Hepatocyte (in vitro differentiated cells): ENCODE measurements at regions not wholly inside any gene's neighbourhood (a gene's known extent, or its start where the extent isn't known, plus 50 kb on each side); places are given as distances from the start of the nearest gene placed in this dataset.

ENCODE experiments used
- DNase-seq: peaks from one replicate; pipeline ENCODE4 v3.0.0-alpha.2; 2016; ENCODE audit warnings: low spot score
- H2AFZ ChIP-seq: fragments of 200-600 bp; sonication (generic); 2 replicates; pipeline ENCODE4 v1.6.0; 2016; ENCODE audit warnings: antibody characterized with exemption, mild to moderate bottlenecking
- H3K27ac ChIP-seq: fragments of 200-600 bp; sonication (generic); 2 replicates; pipeline ENCODE4 v1.5.1; 2016; ENCODE audit warnings: mild to moderate bottlenecking
- H3K27me3 ChIP-seq: fragments of 200-600 bp; sonication (generic); 2 replicates; pipeline ENCODE4 v1.6.1; 2016
- H3K36me3 ChIP-seq: fragments of 200-600 bp; sonication (generic); replicated peaks from 2 replicates; pipeline ENCODE4 v1.5.1; 2016; ENCODE audit warnings: low read depth; ENCODE audit not compliant: insufficient read depth
- H3K4me1 ChIP-seq: fragments of 200-600 bp; sonication (generic); 2 replicates; pipeline ENCODE4 v1.5.1; 2016; ENCODE audit warnings: mild to moderate bottlenecking, moderate library complexity; ENCODE audit not compliant: insufficient read depth
- H3K4me2 ChIP-seq: fragments of 200-600 bp; sonication (generic); 2 replicates; pipeline ENCODE4 v1.6.0; 2016
- H3K4me3 ChIP-seq: fragments of 200-600 bp; sonication (generic); 2 replicates; pipeline ENCODE4 v1.5.1; 2016; ENCODE audit warnings: mild to moderate bottlenecking
- H3K79me2 ChIP-seq: fragments of 200-600 bp; sonication (generic); 2 replicates; pipeline ENCODE4 v1.6.0; 2017; ENCODE audit warnings: mild to moderate bottlenecking
- H3K9me2 ChIP-seq: fragments of 200-600 bp; sonication (generic); replicated peaks from 2 replicates; pipeline ENCODE4 v1.6.0; 2017; ENCODE audit warnings: mild to moderate bottlenecking; ENCODE audit not compliant: insufficient read depth
- H3K9me3 ChIP-seq: fragments of 200-600 bp; sonication (generic); 2 replicates; pipeline ENCODE4 v1.5.1; 2016; ENCODE audit warnings: low read depth, mild to moderate bottlenecking
- H4K20me1 ChIP-seq: fragments of 200-600 bp; sonication (generic); 2 replicates; pipeline ENCODE4 v1.6.0; 2016; ENCODE audit warnings: mild to moderate bottlenecking; ENCODE audit not compliant: insufficient read depth, poor library complexity, severe bottlenecking
- EZH2 ChIP-seq: fragments of 200-600 bp; sonication (generic); IDR thresholded peaks from 2 replicates; pipeline ENCODE4 v1.6.1; 2016; ENCODE audit warnings: antibody characterized with exemption, mild to moderate bottlenecking, borderline replicate concordance
- EZH2phosphoT487 ChIP-seq: fragments of 200-600 bp; sonication (generic); IDR thresholded peaks from one replicate; pipeline ENCODE4 v1.6.1; 2018; ENCODE audit warnings: antibody characterized with exemption, mild to moderate bottlenecking, low read depth, moderate library complexity; ENCODE audit not compliant: unreplicated experiment, severe bottlenecking
- WGBS: methylation state at CpG from one replicate; pipeline ENCODE4 v1.1.6; 2016; ENCODE audit warnings: low lambda C conversion rate; ENCODE audit errors: missing lambda C conversion rate; 5-methylcytosine and 5-hydroxymethylcytosine counted together
- TF ChIP-seq, protein P1 (sequence below): fragments of 200-600 bp; sonication (generic); IDR thresholded peaks from 2 replicates; pipeline ENCODE4 v1.5.1; 2016; ENCODE audit warnings: antibody characterized with exemption, mild to moderate bottlenecking; ENCODE audit not compliant: poor library complexity

DNA sequence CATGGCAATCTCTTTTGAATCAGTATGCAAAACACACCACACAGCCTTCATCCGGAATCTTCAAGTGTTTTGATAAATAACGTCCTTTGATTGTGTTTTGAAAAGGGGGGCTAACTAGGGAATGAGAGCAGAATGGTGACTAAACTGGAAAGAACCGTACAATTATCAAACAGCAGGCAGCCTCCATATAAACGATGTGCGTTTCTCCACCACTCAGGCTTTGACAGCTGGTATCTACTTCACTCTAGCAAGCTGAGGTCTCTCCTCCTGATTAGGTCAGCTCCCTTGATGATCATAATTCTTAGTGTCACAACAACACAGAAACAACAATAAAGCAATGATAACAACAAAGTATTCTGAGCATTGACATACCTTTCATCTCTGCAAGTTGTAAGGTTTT lies 465.9 kb downstream of the TUSC1 start:
- Histone ChIP-seq H3K27ac (no peak overlapping the region), H3K4me1 (no peaks in the 10 kb centered on the region), H3K27me3 (no peaks in the 10 kb centered on the region), H3K36me3 (no peaks in the 10 kb centered on the region), H3K4me2 (no peak overlapping the region), H3K4me3 (no peak overlapping the region), H3K9me3 (no peaks in the 10 kb centered on the region), H3K79me2 (no peaks in the 10 kb centered on the region), H4K20me1 (no peaks in the 10 kb centered on the region), H3K9me2 (no peaks in the 10 kb centered on the region), H2AFZ (no peak overlapping the region)
- DNase-seq = no peak
- no peak for TF ChIP-seq EZH2phosphoT487
- TF ChIP-seq, protein P1, sequence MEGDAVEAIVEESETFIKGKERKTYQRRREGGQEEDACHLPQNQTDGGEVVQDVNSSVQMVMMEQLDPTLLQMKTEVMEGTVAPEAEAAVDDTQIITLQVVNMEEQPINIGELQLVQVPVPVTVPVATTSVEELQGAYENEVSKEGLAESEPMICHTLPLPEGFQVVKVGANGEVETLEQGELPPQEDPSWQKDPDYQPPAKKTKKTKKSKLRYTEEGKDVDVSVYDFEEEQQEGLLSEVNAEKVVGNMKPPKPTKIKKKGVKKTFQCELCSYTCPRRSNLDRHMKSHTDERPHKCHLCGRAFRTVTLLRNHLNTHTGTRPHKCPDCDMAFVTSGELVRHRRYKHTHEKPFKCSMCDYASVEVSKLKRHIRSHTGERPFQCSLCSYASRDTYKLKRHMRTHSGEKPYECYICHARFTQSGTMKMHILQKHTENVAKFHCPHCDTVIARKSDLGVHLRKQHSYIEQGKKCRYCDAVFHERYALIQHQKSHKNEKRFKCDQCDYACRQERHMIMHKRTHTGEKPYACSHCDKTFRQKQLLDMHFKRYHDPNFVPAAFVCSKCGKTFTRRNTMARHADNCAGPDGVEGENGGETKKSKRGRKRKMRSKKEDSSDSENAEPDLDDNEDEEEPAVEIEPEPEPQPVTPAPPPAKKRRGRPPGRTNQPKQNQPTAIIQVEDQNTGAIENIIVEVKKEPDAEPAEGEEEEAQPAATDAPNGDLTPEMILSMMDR = no peak
- no peak for TF ChIP-seq EZH2
- WGBS = 64% methylated on average over 5 of the region's 5 CpGs

DNA sequence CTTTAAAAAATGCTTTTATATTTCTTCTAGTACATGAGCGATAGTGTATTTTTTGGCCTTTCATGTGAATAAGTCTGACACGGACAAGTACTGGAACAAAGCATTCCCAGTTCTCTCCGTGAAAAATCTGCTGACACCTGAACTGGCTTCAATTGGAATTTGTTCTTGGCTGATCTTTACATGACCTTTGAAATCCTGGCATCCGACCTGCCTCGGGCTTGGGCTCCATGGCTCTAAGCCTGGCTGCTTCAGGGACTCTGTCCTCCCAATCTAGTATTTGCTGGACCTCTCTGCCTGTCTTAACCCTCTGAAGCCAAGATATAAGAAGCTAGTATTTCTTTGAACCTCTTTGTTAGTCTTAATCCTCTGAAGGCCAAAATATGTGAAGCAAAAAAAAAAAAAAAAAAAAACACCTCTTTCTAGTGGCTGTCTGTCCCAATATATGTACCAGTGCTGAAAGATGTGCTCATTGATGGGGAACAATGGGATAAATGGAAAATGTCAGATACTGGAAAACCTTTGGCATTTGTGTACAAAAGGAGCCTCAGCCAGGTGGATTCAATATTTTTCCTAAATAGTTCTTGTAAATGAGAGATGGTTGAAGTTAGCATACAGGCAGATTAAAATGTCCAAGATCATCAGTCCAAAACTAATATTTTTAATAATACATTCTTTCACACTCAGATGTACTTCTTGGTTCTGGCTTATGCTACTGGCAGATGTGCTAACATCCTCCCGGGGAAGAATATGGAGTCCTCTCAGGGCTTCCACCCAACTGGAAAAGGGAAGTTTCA lies 470.6 kb downstream of the TUSC1 start:
- Histone ChIP-seq H2AFZ (no peak overlapping the region), H3K27ac (no peak overlapping the region), H3K4me1 (no peaks in the 10 kb centered on the region), H3K27me3 (no peaks in the 10 kb centered on the region), H3K79me2 (no peaks in the 10 kb centered on the region), H4K20me1 (no peaks in the 10 kb centered on the region), H3K4me3 (no peak overlapping the region), H3K36me3 (no peaks in the 10 kb centered on the region), H3K4me2 (no peak overlapping the region), H3K9me3 (no peaks in the 10 kb centered on the region), H3K9me2 (no peaks in the 10 kb centered on the region)
- no peak for DNase-seq
- WGBS = 65% methylated on average over 6 of the region's 6 CpGs
- TF ChIP-seq EZH2phosphoT487 (no peak), EZH2 (no peak)
- TF ChIP-seq, protein P1 = no peak

DNA sequence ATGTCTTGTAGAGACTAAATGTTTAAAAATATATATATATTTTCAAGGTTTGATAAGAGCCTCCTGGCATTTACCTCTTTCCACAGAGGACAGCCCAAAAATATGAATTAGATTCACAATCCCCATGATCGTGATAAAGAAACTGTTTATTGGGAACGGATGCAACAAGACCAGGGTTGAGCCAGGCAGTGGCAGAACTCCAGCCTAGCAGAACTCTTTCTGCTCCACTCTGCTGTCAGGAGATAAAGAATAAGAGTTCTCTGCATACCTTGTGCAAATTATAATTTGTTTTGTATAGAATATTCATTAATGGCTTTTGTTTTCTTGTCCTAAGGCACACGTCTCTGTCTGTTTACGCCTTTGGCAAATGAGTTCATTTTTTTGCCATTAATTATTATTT lies 472.2 kb downstream of the TUSC1 start:
- Histone ChIP-seq H3K36me3 (no peaks in the 10 kb centered on the region), H3K9me3 (no peaks in the 10 kb centered on the region), H3K4me2 (no peak overlapping the region), H3K4me1 (no peaks in the 10 kb centered on the region), H3K27me3 (no peaks in the 10 kb centered on the region), H3K27ac (no peak overlapping the region), H4K20me1 (no peaks in the 10 kb centered on the region), H3K79me2 (no peaks in the 10 kb centered on the region), H2AFZ (no peak overlapping the region), H3K9me2 (no peaks in the 10 kb centered on the region), H3K4me3 (no peak overlapping the region)
- no peak for TF ChIP-seq EZH2phosphoT487
- no peak for TF ChIP-seq EZH2
- TF ChIP-seq, protein P1 = no peak
- 78% methylated on average over 4 of the region's 4 CpGs for WGBS
- DNase-seq = no peak

DNA sequence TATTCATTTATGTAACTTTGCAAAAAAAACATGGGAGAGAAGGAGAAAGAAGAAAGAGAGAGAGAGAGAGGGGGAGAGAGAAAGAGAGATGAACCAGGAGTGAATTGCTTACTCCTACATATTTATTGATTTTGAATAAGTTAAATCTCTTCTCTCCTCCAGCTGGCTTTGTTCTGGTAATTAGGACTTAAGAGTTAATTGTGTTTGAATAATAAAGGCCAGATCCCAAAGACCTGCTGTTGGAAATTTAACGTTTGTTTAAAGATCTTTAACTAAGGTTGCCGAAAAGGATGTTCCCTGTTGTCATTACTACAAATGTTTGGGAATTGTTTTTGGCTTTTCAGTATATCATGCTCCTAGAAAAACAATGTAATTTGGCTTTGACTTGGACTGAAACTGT lies 473.0 kb downstream of the TUSC1 start:
- Histone ChIP-seq H3K27ac (no peak overlapping the region), H3K4me2 (no peak overlapping the region), H3K9me2 (no peaks in the 10 kb centered on the region), H4K20me1 (no peaks in the 10 kb centered on the region), H3K79me2 (no peaks in the 10 kb centered on the region), H3K36me3 (no peaks in the 10 kb centered on the region), H3K9me3 (no peaks in the 10 kb centered on the region), H3K4me1 (no peaks in the 10 kb centered on the region), H3K4me3 (no peak overlapping the region), H3K27me3 (no peaks in the 10 kb centered on the region), H2AFZ (no peak overlapping the region)
- DNase-seq = no peak
- 18% methylated on average over 2 of the region's 2 CpGs for WGBS
- TF ChIP-seq EZH2 (no peak), EZH2phosphoT487 (no peak)
- TF ChIP-seq, protein P1 = no peak
